Sciatic nerve (tissue), 2 donors: ENCODE measurements at regions not wholly inside any gene's neighbourhood (a gene's known extent, or its start where the extent isn't known, plus 50 kb on each side); places are given as distances from the start of the nearest gene placed in this dataset.
A peak's percentile ranks its signal among the peaks of the same experiment; 100 is the strongest.

Source experiments
- ATAC-seq: fragments of 200-7000 bp; cut with Tn5 transposase; one replicate; pipeline ENCODE4 v1.9.1; 2020; ENCODE audit warnings: mild to moderate bottlenecking, moderate library complexity
- DNase-seq: peaks from one replicate; pipeline ENCODE4 v3.0.0-alpha.2; 2020; ENCODE audit warnings: low spot score
- intact Hi-C: fragments of 100-400 bp; cut with DNase I; formaldehyde crosslinking; loops from one replicate; pipeline ENCODE4 v1.14.2; 2022
- donor health status: DM: no; HTN: no; CAD: no.
- donor health status: DM: no; HTN: no; CAD: no.

DNA sequence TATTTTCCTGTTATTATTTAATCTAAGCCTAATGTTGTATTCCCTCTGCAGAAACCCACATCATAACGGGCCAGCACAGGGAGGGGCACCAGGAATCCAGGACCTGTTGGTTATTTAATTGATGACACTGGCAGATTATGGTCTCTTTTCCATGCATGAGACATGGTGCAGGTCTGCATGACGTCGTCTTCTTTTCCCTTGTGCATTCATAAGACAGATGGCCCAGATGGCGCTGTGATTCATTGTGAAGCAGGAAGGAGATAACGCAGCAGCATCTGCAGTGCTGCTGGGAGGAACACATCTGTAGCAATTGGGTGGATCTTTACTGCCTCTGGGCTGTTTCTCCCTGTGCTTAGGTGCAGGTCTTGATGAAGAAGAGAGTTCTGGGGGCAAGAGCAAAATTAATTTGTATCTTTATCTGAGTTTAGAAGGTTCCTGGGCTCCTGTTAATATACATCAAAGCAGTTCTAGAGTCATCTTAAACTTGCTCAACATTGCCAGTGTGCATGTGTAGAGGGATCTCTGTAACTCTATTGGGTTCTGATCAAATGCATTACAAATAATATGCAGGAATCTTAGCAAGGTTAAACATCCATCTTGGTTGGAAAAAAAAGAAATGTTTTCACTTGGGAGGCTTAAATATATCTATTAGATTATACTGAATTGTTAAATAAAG is 176.1 kb downstream of the PCSK1 start:
- no peak for ATAC-seq
- DNase-seq: no peak
- intact Hi-C loops: no loop called here

DNA sequence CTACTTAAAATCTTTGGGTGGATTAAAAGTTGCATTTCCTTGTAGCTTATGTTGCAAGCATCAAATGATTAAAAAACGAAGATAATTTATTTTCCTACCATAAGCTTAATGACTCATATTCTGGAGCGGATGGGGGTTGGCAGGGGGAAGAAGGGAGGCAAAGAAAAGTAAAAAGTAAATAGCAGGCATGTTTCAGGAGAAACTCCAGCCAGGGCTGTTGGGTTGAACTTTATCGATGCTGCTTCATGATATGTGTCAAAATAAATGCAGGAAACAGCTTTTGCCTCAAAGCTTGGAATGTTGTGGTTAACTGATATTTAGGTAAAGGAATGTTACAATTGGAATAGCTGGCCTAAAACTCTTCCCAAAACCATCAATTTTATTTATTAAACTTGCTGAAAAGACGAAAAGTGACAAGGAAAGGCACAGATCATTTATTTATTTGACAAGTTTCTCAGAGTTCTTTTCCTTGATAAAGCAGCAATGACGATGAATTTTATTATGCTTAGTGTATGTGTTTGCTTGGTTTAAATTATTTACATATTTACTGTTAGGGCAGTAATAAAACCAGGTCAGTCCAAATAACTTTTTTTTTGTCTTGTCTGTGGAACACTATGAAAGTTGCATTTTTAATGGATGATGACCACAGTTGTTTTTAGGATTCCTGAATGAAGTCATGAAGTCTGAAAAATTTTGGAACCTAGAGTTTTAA is 177.9 kb downstream of the PCSK1 start:
- intact Hi-C loops: no loop called here
- no peak for ATAC-seq
- DNase-seq: no peak

DNA sequence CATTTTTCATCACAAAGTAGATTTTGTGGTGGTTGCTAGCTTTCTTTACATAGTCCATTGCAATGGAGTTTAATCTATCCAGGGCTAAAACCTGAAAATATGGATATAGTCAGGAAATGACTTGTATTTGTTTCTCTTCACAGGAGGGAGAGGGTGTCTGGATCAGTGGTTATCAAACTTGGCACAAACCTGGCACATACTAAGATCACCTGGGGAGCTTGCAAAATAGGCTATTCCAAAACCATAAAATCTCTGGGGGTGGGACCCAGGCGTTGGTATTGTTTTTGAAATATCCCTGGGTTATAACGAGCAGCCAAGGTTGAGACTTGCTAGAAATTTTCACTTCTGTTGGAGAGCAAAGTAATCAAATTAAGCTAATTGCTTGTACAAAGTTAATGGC is 179.9 kb downstream of the PCSK1 start:
- intact Hi-C loops: no loop called here
- DNase-seq (no peak), ATAC-seq (no peak)

DNA sequence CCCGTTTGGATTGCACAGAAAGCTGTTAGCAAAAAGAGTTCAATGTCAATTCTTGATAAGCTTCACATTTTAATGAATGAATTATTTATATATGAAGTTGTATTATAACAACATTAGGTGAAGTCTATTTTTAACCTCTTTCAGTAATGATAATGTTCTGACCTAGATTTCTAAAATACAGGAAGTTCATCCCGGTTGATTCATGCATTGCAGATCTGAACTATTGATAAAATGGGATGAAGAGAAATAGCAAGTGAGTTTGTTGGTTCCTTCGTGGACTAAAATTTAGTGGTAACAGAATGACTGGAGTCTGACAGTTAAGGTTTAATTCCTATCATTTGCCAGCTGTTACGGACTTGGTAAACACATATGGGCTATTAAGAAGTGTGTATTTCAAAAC is 180.5 kb downstream of the PCSK1 start:
- intact Hi-C loops: no loop called here
- ATAC-seq (no peak), DNase-seq (no peak)

DNA sequence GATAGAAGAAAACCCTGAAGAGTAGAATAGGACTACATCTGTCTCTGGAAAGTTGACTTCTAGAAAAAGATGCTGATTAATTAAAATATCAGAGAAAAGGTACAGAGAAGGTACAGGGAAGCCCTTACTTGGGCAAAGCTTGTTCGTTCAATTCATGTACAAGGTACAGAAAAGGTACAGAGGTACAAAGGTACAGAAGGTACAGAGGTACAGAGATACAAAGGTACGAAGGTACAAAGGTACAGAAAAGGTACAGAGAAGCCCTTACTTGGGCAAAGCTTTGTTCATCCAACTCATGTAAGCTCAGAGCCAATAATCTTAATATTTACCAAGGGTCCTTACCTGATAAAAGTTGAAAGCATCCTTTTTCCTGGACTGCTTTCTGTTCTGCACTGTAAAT is 182.3 kb downstream of the PCSK1 start:
- intact Hi-C loops: no loop called here
- DNase-seq: no peak
- no peak for ATAC-seq

DNA sequence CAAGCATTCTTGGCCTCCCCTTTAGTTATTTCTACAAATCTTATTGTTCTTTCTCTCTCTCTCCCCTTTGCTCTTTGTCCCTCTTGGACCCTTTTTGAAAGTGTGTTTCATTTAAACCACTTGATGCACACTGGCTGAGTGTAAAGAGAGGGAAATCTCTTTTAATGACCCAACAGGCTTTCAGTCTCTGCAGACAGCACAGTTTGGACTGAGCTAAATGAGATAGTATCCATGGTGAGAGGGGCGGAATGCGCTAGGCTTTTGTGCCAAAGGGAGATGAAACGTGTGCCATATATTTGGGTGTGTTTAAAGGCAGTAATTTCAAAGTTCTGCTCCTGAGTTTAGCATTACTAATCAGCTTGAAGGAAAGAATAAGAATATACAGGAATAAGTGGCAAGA is 184.9 kb downstream of the PCSK1 start:
- DNase-seq: no peak
- intact Hi-C loops: no loop called here
- ATAC-seq: no peak

DNA sequence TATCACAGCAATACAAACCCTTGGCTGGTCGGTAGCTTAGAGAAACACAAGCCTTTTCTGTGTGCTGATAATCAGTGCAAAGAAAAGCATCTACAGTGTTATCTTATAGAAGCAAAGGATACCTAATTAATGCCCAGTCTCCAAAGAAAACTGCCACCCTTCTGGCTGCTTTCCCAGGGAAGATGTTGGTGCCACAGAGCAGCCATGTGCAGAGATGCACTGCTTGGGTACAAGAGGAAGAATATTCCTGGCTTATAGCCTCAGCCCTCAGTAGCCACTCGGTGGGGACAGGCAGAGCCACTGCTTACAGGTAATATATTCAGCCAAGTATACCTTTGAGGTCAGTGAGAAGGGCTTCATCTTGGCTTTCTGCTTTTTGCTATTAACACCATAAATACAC is 185.3 kb downstream of the PCSK1 start:
- ATAC-seq: no peak
- no peak for DNase-seq
- intact Hi-C loops: no loop called here

DNA sequence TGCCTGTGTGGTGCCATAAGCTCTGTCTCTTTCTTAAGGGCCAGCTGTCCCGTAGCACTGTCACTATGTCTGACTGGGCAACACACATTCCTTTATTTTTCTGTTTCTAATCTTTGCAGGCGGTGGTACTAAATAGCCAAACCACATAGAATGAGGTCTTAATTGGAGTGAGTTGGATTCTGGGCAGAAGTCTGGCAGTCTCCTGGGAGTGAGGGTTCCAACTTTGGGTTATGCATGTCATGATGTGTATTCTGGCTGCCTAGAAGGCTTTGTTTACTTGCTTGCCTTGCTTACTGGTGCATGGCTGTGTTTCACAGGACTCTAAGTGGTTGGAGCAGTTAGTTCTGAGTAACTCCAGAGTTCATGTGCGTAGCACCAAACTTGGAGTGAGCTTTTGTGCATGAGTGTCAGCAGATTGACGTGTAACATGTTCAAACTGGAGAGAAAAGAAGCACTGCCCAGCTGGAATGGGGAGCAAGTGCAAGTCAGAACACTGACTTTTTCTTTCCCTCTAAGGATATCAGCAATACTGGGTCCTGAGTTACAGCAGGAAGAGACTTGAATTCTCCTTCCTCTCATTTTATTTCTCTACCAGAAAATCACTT is 185.8 kb downstream of the PCSK1 start:
- ATAC-seq (peak; percentile 73), DNase-seq (no peak)
- intact Hi-C loops: no loop called here

DNA sequence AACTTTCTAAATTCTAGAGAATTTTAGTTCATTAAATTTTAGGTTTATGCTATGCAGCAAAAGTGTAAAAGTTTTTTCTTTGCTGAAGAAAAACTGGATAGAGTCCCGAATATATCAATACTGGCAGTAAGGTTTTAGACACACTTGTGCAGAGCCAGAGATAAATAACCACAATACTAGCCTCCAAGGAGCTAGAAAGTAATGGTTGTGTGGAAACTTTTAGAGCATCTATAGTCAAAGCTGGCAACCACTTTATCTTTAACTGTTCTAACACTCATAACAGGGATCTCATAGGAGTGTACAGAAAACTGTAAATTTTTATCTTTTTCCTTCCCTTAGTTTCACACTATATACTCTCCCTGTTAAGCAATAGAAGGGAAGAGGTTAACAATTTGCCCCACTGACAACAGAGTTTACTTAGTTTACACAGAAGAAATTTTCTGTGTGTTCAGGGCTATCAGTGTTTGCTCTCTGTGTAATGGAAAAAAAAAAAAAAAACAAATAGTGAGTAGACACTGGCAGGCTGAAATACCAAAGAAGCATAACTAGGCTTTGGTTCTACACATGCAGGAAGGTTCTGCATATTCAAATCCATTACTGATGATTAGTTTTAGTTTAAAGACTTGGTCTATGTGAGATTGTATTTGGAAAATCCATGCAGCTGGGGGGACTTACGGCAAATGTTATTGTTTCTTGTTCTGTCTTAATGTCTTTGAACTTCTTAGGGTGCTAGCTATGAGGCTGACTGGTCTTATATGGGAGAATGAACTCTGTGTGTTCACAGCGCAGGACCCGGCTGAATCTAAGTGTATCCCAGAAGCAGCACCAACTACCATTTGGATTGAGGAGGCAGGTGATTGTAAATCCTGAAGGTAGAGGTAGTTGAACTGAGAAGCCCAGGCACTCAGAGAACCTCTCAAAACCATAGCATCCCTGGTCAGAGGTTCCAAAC is 187.6 kb downstream of the PCSK1 start:
- intact Hi-C loops: no loop called here
- no peak for ATAC-seq

DNA sequence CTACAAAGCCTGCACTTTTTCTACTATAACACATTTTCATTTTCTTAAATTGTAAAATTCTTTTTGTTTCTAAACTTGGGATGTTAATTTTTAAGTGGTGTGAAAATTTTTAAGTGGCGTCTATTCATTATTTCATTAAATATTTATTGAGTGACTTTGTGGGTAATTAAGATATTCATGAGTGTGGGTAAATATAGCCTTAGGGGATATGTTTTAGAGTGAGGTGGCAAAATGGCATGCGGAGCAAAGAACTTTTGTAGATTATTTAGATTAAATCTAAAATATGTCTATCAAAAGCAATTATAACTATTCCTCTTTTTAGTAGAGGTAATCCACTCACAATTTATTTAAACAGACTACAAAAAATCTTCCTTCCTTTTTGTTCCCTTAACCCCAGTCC is 188.4 kb downstream of the PCSK1 start:
- no peak for ATAC-seq
- intact Hi-C loops: no loop called here
- no peak for DNase-seq

More for the DNA sequence above, 187.6 kb downstream of the PCSK1 start:
- DNase-seq: no peak

DNA sequence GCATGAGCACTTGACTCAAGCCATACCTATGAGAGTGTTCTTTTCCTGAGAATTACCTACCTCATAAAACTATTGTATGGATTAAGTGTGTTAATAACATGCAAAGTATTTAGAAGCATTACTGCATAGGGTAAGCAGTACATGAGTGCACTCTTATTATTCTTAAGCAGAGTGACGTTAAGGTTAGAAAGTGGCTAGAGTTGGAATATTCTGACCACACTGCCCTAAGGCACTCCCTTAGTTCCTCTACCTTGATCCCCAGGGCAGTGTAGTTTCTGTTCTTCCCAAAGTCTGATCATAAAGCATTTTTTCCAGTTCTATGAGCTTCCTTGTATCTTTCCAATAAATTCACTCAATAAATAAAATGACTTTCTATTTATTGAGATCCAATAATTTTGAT is 189.2 kb downstream of the PCSK1 start:
- no peak for DNase-seq
- intact Hi-C loops: no loop called here
- no peak for ATAC-seq

DNA sequence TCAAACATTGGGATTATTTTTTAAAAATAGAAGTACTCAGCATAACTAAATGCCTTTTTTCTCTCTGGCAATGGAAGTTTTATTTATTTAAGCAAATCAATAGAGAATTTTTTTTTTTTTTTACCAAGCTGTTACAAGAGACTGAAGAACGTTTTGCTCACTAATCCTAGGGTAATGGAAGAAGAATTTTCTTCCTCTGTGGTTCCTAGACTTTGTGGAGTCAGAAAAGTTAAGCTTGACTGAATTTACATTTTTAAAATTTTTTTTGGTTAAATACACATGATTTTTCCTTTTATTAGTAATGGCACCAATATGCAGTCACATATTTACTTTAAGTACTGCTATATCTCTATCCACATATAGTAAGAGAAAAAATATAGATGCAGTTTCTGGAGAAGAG is 189.8 kb downstream of the PCSK1 start:
- ATAC-seq: no peak
- intact Hi-C loops: no loop called here
- no peak for DNase-seq

DNA sequence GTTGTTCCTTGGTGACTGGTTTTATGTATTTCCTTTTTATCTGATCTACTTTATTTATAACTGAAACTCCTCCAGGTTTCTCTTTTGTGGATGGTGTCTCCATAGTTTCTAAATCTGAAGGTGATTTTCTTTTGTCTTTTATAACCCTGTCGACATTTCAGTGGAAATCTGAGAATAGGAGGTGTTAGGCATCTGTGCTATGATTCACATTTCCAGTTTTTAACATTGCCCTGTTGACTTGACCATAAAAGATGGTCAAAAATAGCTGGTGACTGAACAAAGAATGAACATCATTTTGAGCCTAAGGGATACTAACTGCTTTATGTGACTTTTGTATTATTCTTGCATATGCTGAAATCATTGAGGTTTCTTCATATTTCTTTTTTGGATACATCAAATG is 190.5 kb downstream of the PCSK1 start:
- ATAC-seq (no peak), DNase-seq (no peak)
- intact Hi-C loops: no loop called here

DNA sequence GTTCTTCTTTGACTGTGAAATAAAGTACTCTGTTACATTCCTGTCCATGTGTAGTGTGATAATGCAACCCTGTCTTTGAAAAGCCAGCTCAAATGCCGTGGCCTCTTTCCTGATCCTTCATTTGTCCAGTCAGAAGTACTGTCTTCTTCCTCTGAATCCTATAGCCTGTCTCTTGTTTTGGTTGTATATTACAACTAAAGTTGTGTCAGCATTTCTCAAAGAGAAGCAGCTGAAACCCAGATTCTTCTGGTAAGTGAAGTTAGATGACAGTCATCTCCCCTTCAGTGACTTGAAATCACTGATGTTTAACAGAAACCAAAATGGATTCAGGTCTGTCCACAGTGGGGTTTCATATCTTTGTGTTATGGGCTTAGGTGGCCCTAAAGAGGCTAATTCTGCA is 196.2 kb downstream of the PCSK1 start:
- ATAC-seq: no peak
- intact Hi-C loops: no loop called here
- DNase-seq: no peak

DNA sequence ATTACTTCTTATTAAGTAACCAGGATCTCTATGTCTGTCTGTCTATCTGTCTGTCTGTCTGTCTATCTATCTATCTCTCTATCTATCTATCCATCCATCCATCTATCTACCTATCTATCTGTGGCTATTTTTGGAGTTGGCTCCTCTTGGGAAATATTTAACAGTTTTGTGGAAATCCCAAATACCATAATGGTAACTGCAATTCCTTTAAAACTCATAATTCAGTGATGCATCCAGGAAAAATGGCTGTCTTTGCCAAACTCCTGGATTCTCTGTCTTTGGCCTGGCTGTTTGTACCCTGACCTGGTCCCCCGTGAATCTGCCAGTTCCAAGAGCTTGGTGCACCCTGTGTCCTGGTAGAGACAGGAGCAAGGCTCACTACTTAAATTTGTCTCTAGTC is 197.0 kb downstream of the PCSK1 start:
- ATAC-seq (no peak), DNase-seq (no peak)
- intact Hi-C loops: no loop called here

DNA sequence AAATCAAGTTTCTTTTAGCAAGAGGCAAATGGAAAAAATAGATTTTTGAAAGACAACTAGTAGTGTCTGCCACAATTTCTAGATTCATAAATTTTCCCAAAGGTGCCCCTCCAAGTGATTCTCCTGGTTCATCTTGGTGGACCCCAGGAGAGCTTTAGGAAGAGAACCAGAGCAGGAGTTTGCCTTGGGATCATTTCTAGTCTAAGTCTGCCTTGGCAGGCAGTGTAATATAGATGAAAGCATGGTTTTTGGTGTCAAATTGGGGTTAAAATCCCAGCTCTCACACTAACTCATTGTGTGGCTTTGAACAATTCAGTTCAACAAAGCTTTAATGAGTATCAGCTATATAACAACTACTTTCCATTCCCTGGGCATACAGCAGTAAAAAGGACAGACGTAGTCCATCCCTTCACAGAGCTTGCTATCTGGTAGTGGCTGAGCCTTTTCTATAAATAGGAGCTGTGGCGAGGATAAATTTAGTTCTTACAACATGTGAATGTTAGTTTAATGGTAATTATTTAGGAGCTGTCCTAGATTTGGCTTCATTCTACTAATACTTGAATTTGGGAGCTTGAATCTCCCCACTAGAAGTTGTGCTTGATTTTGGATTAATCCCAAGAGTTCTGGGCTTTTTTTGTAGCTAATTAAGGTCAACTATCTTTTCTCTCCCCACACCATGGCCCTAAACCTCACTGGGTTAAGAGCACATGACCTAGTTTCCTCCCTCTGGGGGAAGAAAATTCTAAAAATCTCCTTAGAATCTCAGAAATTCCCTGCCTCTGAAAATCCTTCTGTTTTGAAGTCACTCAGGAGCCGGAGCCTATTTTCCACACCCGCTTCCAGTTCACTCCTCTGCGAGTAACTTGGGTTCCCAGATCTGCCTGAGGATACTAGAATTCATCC is 197.8 kb downstream of the PCSK1 start:
- ATAC-seq: peak; percentile 64
- intact Hi-C loops: no loop called here
- DNase-seq: no peak

DNA sequence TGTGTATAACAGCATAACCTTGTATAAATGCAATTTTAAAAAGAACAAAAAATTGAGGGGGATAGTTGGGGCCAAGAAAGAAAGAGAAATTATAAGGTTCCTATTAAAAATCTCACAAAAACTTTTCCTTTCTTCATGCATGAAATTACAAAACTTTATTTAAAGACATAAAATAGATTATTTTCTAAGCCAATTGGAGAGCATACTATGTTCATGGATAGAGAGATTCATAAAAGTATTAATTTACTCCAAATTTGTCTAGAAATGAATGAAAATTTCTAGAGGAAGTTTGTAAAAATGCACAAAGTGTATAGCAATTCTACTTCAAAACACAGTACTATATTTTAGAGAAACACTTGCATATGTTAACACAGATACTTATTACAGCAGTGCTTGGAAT is 200.4 kb downstream of the PCSK1 start:
- DNase-seq: no peak
- intact Hi-C loops: no loop called here
- ATAC-seq: no peak

DNA sequence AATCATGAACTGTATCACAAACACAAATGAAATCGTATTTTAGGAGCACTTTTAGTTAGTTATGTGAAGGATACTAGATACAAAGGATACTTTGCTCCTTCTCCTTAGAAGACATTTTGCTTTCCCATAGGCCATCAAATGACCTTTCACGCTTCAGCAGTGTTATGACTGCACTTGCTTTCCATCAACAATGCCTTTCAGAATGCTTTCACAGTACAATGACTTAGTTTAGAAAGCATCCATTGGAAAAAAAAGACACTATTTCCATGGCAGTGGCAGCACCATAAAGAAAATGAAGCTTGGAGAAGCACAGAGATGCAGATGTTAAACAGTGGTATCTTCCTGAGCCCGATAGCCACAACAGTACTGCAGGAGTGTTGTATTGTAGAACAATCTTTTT is 203.9 kb downstream of the PCSK1 start:
- intact Hi-C loops: no loop called here
- ATAC-seq: no peak
- DNase-seq: no peak

DNA sequence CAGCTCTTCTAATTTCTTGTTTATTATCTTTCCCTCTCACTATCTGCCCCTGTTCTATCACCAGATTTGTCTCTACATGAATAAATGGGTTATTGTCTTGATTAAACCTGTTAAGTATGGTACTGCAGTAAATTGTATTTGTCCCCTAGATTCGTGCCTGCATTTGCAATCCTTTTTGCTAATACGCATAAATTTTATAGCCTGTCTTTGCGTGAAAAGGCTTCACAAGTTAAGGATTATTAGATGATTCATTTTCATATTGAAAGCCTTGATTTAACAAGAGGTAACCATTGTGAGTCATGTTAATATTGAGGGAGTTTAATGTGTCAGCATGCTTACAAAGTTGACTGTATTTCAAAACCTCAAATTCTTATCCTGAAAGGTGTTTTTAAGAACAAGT is 204.6 kb downstream of the PCSK1 start:
- no peak for DNase-seq
- intact Hi-C loops: no loop called here
- ATAC-seq: no peak
